GM19193 (cell line): ENCODE measurements at regions not wholly inside any gene's neighbourhood (a gene's known extent, or its start where the extent isn't known, plus 50 kb on each side); places are given as distances from the start of the nearest gene placed in this dataset.

Experiments used
- POLR2A ChIP-seq: IDR thresholded peaks from 4 replicates; pipeline ENCODE4 v1.6.1; 2011; ENCODE audit not compliant: insufficient read depth, insufficient read length; ENCODE audit errors: extremely low read depth

GRCh38 chr15:69955240-69955894 lies 142.3 kb downstream of the TLE3 start:
- TF ChIP-seq POLR2A, result no peak

DNA sequence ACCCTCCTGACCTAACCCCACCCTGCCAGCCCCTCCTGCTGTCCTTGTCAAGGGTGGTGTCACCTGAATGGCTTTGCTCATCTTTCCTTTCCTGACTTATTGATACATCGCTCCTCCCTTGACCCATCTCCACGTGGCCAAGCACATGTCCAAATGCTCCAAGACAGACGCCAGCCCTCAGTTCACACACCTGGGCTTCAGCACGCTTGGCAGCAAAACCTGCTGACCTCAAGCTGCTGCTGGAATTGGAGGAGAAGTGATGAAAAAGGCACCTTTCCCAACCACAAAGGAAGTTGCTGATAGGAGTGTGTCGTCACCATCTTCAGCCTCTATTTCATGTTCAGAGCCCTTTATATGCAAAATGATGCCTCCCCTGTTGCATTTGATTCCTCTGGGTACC lies 141.3 kb downstream of the TLE3 start:
- TF ChIP-seq POLR2A, result no peak

DNA sequence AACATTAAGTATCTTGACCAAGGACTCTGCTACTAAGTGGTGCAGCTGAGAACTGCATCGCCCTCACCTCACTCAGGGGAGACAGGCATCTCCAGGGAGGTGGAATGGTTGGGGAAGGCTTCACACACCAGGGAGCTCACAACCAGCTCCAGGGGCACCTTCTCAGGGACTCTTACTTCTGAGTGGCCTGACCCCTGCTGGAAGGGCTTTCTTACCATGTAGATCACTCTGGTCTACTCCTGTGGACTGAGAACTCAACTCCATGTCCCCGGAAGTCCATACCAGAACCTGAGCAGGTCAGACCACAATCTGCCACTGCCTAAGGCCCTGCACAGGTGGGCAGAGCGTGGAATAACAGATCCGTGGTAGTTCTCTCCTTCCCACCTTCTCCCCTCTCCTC lies 140.5 kb downstream of the TLE3 start:
- TF ChIP-seq POLR2A, result no peak

DNA sequence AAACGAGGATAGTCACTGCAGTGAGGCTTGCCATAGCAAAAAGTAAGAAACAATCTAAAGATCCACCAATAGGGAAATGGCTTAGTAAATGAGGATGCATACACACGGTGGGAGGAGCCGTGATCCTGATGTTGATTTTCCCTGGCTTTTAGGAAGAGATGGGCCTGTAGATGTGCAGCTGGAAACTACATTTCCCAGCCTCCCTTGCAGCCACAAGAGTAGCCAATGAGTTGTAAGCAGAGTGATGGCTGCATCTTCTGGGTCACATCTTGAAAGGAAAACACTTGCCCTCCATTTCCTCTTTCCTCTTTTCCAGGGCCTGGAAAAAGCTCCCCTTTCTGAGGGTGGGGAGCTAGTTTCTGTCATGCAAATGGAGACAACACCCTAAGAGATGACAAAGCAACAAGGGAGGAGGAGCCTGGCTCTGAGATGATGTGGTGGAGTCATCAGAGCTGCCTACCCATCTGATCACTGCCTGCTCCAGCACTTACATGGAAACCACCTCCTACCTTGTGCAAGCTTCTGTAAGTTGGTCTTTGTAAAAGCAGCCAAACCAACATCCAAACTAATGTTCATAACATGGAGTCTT lies 139.1 kb downstream of the TLE3 start:
- no peak for TF ChIP-seq POLR2A

DNA sequence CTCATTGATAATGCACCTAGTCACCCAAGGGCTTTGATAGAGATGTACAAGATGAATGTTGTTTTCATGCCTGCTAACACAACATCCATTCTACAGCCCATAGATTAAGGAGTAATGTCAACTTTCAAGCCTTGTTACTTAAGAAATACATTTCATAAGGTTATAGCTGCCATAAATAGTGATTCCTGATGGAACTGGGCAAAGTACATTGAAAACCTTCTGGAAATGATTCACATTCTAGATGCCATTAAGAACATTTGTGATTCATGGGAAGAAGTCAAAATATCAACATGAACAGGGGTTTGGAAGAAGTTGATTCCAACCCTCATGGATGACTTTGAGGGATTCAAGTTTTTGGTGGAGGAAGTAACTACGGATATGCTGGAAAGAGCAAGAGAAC lies 135.2 kb downstream of the TLE3 start:
- TF ChIP-seq POLR2A, result no peak

DNA sequence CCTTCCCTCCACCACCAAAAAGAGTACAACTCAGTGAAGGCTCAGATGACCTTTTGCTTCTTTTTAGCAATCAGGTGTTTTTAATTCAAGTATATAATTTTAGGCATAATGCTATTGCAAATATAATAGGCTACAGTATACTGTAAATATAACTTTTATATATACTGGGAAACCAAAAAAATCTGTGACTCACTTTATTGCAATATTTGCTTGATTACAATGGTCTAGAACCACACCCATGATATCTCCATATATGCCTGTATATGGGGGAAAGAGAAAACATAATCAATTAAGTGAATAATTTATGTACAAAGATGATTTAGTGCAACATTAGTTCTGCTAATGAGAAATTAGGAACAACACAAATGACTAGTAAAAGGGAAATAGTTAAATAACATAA lies 134.3 kb downstream of the TLE3 start:
- TF ChIP-seq POLR2A, result no peak

GRCh38 chr15:69971771-69972170 lies 125.9 kb downstream of the TLE3 start:
- TF ChIP-seq POLR2A, result no peak

- TF ChIP-seq POLR2A, result no peak
Observed at GRCh38 chr15:69972436-69972835, 125.3 kb downstream of the TLE3 start.

GRCh38 chr15:69973102-69973714 lies 124.5 kb downstream of the TLE3 start:
- TF ChIP-seq POLR2A, result no peak

GRCh38 chr15:69973880-69974279 lies 123.8 kb downstream of the TLE3 start:
- no peak for TF ChIP-seq POLR2A

DNA sequence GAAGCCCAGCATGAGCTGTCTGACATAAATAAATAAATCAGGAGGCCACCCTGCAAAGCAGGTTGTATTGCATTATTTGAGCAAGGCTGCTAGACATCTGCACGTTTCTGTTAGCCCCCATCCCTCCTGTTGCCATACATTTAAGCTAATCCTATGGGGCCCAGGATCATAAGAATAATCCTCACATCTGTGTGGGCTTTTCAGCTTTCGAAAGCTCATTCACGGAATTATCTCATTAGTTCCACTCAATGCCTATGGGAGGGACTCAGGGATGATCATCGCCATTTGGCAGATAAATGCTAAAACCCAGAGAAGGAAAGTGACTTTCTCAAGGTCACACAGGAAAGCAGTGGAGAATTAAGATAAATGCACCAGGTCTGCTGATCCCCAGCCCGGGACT lies 123.4 kb downstream of the TLE3 start:
- TF ChIP-seq POLR2A, result no peak

- TF ChIP-seq POLR2A, result no peak
Observed at GRCh38 chr15:69976366-69976994, 121.2 kb downstream of the TLE3 start.

DNA sequence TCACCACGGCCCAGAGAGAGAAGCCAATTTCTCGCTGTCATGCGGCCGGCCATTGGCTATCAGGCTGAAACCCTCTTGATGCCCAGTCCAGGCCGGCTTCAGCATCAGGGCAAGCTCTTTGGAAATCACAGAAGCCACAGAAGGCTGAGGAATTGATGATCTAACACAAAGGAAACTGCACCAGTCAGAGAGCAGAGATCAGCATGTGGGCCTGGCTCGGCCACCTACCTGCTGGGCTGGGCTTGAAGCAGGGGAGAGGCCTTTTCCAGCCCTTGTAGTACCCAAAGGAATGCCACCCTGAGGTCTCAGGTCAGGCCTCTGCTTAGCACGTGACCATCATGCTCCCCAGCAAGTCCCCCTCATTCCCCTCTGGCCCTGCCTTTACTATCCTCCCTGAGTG lies 119.1 kb downstream of the TLE3 start:
- TF ChIP-seq POLR2A, result no peak

GRCh38 chr15:69979262-69979661 lies 118.5 kb downstream of the TLE3 start:
- TF ChIP-seq POLR2A, result no peak

- peak; percentile 21 for TF ChIP-seq POLR2A
Observed at GRCh38 chr15:69979783-69980182, 117.9 kb downstream of the TLE3 start.
